ENCODE measurements at regions not wholly inside any gene's neighbourhood (a gene's known extent, or its start where the extent isn't known, plus 50 kb on each side); places are given as distances from the start of the nearest gene placed in this dataset.
A peak's percentile ranks its signal among the peaks of the same experiment; 100 is the strongest.

- DNase-seq (ENCODE audit: low spot score) = no peak
Measured at GRCh38 chr22:47571616-47572015, 809.2 kb downstream of the TBC1D22A start.

- DNase-seq (ENCODE audit: low spot score) = no peak
Measured at GRCh38 chr22:47570851-47571250, 808.4 kb downstream of the TBC1D22A start.

GRCh38 chr22:47570300-47570685 lies 807.8 kb downstream of the TBC1D22A start:
- no peak for DNase-seq (ENCODE audit: low spot score)

DNA sequence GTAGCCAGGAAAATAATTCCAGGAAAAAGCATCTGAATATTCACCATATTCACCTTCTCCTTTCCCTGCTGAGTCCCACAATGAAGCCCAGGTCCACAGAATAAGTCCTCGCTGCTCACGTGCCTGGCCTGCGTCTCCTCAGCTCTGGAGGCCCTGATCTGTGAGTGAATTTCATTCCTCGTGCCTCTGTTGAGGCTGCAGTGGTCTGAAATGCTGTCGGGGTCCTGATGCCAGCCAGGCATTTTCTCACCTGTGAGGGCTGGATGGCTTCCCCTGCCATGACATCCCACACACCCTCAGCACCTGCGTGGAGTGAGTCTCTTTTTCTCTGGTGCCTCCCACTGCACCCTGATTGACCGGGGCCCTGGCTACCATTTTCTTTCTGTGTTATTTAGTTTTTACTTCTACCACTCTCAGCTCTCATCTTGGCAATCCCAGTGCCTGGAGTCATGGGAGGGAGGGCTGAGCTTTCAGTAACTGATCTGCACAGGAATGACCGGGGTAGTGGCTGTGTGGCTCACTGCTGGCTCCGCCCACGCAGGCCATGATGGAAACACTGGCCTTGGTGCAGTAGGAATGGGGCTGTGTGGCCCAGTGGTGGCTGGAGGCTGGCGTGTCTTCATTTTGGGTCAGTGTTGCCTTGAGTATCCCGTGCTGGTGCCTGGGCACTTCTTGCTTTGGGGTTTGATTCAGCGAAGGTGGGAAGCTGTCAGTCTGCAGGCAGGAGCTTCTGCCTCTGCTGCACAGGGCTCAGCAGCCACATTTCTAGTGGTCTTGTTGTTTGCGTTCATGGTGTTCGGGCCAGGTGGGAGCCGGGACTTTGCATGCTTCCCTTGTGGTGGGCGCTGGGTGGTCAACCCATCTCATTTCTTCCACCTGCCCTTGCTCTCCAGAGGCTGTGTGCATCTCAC lies 807.2 kb downstream of the TBC1D22A start:
- DNase-seq (ENCODE audit: low spot score) = no peak

- no peak for DNase-seq (ENCODE audit: low spot score)
Measured at GRCh38 chr22:47568700-47569099, 806.2 kb downstream of the TBC1D22A start.

DNA sequence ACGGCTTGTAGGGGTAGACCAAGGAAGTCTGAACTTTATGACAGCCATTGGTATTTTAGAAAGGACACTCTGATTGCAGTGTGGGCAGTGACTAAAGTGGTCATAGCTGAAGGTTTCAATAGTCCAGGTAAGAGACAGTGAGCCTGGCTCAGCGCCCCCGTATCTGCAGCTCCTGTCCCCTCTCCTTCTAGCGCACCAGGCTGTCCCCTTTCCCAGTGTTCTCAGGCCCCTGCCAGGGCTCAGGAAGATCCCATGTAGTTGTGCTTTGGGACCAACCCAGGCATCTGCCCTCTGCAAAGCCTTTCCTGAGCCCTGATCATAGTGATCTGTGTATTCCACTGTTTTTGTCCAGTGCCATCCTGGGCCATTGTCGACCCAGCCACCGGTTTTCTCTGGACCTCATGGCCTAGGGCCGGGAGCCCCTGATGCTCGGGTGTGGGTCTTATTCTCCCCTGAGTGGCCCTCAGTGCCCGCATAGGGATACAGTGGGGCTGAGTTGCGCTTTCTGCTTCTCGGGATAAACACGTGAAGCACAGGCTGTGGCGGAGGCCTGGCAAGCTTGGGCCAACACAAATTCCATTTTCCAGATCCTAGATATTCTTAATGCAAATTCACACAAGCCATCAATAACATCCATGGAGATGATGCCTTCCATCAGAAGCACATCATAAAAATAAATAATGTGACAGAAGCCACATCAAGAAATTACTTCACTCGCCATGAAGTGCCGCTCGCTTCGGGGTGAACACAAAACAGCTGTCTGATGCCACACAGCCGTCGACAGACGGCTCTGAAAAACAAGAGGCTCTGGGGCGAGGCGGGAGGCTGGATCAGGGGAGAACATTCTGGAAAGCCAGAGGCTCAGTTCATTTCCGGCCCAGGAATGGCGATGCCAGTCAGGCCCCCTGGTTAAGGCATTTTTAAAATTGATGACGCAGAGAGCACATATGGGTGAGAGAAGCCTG lies 805.0 kb downstream of the TBC1D22A start:
- no peak for DNase-seq (ENCODE audit: low spot score)

DNA sequence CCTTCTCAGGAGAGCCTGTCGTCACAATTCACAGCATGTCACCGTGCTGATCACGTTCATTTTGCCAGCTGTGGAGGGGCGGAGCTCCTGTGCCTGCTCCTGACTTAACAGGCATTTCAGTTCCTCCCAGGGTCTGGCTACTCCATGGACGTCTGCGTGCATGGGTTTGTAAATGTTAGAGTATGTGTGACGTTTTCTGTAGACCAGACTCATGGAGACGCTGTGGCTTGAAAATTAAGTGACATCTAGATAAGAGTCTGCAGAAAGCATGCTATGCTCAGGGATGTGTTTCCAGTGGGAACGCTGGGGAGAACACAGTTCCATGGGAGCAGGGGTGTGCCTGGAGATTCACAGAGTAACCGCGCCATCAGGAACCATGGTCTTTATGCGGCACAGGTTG lies 804.0 kb downstream of the TBC1D22A start:
- DNase-seq (ENCODE audit: low spot score) = no peak

GRCh38 chr22:47565607-47566006 lies 803.2 kb downstream of the TBC1D22A start:
- DNase-seq (ENCODE audit: low spot score) = no peak

GRCh38 chr22:47564651-47565434 lies 802.4 kb downstream of the TBC1D22A start:
- no peak for DNase-seq (ENCODE audit: low spot score)

GRCh38 chr22:47564158-47564450 lies 801.7 kb downstream of the TBC1D22A start:
- DNase-seq (ENCODE audit: low spot score) = no peak

DNA sequence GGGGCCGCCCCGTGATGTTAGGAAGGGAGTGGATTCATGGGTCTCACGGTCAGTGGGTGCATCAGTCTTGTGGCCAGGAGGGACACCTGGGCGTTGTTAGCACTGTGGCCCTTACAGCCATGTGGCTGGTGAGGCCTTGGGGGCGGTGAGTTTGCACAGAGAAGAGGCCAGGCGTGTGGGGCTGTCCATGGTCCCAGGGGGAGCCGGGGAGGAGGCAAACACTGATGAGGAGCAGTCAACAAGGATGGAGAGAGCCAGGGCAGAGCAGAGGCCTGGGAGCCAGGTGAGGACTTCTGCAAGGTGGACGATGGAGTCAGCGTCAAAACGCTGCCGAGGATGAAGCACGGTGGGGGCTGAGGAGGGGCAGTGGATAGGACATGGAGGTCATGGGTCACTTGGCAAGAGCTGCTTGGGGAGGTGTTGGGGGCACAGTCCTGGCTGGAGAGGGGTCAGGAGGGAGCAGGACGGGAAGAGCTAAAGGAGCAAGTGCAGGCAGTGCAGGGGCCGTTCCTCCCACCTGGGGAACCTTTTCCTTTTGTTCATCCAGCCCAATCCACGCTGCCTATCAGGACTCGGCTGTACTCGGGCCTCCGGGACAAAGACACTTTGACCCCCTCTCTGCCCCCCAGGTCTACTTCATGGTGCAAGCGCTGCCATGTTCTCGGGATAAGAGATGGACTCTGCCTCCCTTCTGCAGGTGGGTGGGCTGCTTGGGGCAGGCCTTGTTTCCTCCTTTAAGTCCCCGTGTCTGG lies 801.1 kb downstream of the TBC1D22A start:
- no peak for DNase-seq (ENCODE audit: low spot score)

GRCh38 chr22:47561766-47562165 lies 799.3 kb downstream of the TBC1D22A start:
- no peak for DNase-seq (ENCODE audit: low spot score)

GRCh38 chr22:47561115-47561675 lies 798.7 kb downstream of the TBC1D22A start:
- DNase-seq (ENCODE audit: low spot score) = no peak

- DNase-seq (ENCODE audit: low spot score) = no peak
Measured at GRCh38 chr22:47558828-47559700, 796.6 kb downstream of the TBC1D22A start.

DNA sequence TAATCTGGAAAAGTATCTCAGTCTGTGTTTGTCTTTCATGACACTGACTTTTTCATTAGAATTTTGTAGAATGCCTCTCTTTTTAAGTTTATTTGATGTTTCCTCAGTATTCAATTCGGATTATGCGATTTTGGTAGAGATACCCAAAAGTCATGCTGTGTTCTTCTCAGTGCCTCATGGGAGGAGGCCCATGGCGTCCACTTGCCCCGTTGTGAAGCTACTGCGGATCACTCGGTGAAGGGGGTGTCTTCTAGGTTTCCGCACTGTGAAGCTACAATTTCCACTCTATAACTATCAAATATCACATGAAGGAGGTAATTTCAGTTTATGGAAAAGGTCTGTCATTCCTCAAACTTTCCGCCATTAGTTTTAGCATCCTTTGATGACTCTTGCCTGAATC lies 794.0 kb downstream of the TBC1D22A start:
- no peak for DNase-seq (ENCODE audit: low spot score)

- no peak for DNase-seq (ENCODE audit: low spot score)
Measured at GRCh38 chr22:47553436-47553835, 791.0 kb downstream of the TBC1D22A start.

DNA sequence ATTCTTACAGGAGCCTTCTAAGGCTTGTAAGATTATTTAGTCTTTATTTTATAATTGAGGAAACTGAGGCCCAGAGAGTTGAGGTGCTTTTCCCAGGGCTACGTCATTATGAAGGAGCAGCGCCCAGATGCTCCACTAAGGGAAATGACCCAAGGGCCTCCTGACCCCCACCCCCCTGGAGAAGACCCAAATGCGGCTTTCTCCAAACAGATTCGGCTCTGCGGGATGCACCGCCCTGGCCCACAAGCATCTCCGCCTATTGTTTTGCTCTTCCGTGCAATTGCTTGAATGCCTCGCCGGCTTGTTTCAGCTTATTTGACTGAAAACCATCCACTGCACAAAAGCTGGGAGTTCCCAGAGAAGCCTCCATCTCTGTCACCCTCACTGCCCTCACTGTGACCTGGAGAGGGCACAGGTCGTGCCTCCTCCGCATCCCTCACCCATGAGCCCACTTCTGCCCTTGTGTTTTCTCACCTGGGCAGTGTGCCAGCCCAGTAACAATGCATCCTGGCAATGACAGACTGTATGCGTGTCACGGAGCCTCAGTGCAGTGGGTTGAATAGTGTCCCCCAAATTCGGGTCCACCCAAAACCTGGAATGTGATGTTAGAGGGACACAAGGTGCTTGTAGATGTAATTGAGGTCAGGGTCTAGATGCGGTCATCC lies 790.2 kb downstream of the TBC1D22A start:
- DNase-seq (ENCODE audit: low spot score) = peak; percentile 10

DNA sequence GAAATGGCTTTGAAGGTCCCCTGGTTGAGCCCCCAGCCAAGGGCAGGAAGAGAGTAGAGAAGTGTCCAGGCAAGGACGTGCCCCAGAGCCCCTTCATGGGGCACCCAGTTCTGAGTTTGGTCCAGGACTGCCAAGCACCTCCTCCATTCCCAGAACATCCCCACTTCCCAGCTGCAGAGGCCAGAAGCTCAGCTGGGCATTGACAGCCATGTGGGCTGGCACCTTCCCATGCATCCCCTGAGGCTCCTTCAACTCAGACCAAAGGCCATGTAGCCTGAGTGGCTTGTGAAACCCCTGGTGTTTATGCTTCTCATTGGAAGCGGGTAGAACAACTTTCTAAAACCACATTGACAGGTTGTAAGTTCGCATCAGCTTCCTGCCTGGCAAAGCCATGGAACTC lies 789.6 kb downstream of the TBC1D22A start:
- peak; percentile 17 for DNase-seq (ENCODE audit: low spot score)

DNA sequence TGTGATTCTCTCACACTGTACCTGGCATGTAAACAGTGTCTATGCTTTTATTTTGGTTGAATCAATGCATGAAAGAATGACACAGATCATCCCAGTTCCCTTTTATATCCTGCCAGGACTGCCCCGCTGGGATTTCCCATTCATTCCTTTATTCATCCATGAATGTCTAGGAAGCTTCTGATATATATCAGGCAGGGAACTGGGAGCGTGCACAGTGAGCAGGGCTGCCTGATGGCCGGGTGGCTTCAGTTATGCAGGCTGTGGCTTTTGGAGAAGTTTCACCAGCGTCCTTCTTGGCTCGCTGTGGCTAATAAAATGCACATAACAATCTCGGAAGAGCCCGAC lies 789.0 kb downstream of the TBC1D22A start:
- peak; percentile 13 for DNase-seq (ENCODE audit: low spot score)
